ENCODE measurements at regions not wholly inside any gene's neighbourhood (a gene's known extent, or its start where the extent isn't known, plus 50 kb on each side); places are given as distances from the start of the nearest gene placed in this dataset.

DNA sequence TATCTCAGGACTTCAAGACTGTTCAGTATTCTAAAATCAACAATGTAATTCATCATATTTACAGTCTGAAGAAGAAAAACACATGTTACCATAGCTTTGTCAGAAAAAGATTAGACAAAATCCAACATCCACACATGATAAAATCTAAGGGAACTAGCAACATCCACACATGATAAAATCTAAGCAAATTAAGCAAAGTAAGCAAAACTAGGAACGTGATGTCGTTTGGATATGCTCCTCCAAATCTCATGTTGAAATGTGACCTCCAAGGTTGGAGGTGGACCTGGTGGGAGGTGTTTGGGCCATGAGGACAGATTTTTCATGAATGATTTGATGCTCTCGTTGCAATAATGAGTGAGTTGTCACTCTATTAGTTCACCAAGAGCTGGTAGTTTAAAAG lies 717.3 kb upstream of the HS6ST1 start:
- TF ChIP-seq, protein P1, sequence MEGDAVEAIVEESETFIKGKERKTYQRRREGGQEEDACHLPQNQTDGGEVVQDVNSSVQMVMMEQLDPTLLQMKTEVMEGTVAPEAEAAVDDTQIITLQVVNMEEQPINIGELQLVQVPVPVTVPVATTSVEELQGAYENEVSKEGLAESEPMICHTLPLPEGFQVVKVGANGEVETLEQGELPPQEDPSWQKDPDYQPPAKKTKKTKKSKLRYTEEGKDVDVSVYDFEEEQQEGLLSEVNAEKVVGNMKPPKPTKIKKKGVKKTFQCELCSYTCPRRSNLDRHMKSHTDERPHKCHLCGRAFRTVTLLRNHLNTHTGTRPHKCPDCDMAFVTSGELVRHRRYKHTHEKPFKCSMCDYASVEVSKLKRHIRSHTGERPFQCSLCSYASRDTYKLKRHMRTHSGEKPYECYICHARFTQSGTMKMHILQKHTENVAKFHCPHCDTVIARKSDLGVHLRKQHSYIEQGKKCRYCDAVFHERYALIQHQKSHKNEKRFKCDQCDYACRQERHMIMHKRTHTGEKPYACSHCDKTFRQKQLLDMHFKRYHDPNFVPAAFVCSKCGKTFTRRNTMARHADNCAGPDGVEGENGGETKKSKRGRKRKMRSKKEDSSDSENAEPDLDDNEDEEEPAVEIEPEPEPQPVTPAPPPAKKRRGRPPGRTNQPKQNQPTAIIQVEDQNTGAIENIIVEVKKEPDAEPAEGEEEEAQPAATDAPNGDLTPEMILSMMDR (IDR thresholded peaks at IDR 0.05; ENCODE audit: extremely low read depth in 1 of 2, insufficient read depth in 1 of 2, low read depth in 1 of 2, low read length in 2 of 2), result no peak
- TF ChIP-seq JUN (IDR thresholded peaks at IDR 0.05; ENCODE audit: borderline replicate concordance, insufficient read depth, insufficient read length, low read depth), result no peak
- no peak for TF ChIP-seq POLR2A (IDR thresholded peaks at IDR 0.05; ENCODE audit: low read depth, low read length)
- TF ChIP-seq MAX (IDR thresholded peaks at IDR 0.05; ENCODE audit: insufficient read depth, insufficient read length), result no peak
- no peak for TF ChIP-seq GATA2 (IDR thresholded peaks at IDR 0.05; ENCODE audit: insufficient read depth, insufficient read length, low read depth, low read length)
- no peak for TF ChIP-seq FOS (IDR thresholded peaks at IDR 0.05; ENCODE audit: borderline replicate concordance, insufficient read depth, low read length)
